RWPE1 (cell line): ENCODE measurements at regions not wholly inside any gene's neighbourhood (a gene's known extent, or its start where the extent isn't known, plus 50 kb on each side); places are given as distances from the start of the nearest gene placed in this dataset.
"Not testable (repeated sequence)": the region's sequence is repeated elsewhere in the genome, so short reads cannot be mapped to it uniquely, and the experiment has no call there.

Source experiments
- CTCF ChIA-PET: fragments of 350-600 bp; sonication (Branson Sonifier 250); formaldehyde crosslinking; extraction: SDS; loops from one replicate; lab custom pipeline; 2021; lab: Yijun Ruan, JAX
- POLR2A ChIA-PET: fragments of 400-600 bp; formaldehyde crosslinking; extraction: SDS; loops from one replicate; lab custom pipeline; 2020; ENCODE audit warnings: antibody characterized with exemption; ENCODE audit not compliant: low non-redundant PET; lab: Yijun Ruan, JAX
- DNase-seq: peaks from one replicate; pipeline ENCODE4 v3.0.0; 2012; ENCODE audit warnings: low spot score
- H3K27ac ChIP-seq: fragments of 450-650 bp; 2 replicates; pipeline ENCODE4 v1.5.1; 2017
- CTCF ChIP-seq: fragments of 450-650 bp; conservative IDR thresholded peaks from 2 replicates; pipeline ENCODE4 v1.5.1; 2017; ENCODE audit warnings: low read depth, mild to moderate bottlenecking

- TF ChIP-seq CTCF: no peak
- DNase-seq: no peak
- ChIA-PET CTCF (interaction anchor here (0.7 to 1.9 kb wide), 3 partner anchors 172 to 337 kb away, joined by 3 to 11 read pairs (median 5); no protein-coding TSS in a partner anchor), POLR2A (interaction anchor here (0.6 kb wide), 1 partner anchor 31 kb away, joined by 4 read pairs; no protein-coding TSS in a partner anchor)
- H3K27ac ChIP-seq: peak overlapping the region; percentile 26
Measured at GRCh38 chr20:50453533-50454244, 56.5 kb upstream of the PTPN1 start.

DNA sequence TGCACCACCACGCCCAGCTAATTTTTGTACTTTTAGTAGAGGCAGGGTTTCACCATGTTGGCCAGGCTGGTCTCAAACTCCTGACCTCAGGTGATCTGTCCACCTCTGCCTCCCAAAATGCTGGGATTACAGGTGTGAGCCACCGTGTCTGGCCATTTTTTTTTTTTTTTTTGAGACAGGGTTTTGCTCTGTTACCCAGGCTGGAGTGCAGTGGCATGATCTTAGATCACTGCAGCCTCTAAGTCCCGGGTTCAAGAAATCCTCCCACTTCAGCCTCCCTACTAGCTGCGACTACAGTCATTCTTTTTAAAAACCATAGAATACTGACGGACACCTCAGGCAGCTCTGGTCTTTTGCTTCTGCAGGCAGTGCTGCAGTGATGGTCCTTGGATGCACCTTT lies 54.9 kb upstream of the PTPN1 start:
- peak overlapping the region; percentile 81 for H3K27ac ChIP-seq
- ChIA-PET POLR2A (interaction anchor here (0.8 kb wide), 1 partner anchor 289 kb away, joined by 3 read pairs; no protein-coding TSS in a partner anchor), CTCF (interaction anchor here (0.6 kb wide), 3 partner anchors 12 to 180 kb away, joined by 3 to 4 read pairs (median 3); no protein-coding TSS in a partner anchor)
- DNase-seq: not testable (repeated sequence)

- POLR2A ChIA-PET: interaction anchor here (0.8 kb wide), 1 partner anchor 289 kb away, joined by 3 read pairs; no protein-coding TSS in a partner anchor
- CTCF ChIA-PET: interaction anchor here (0.6 to 1.1 kb wide), 3 partner anchors 36 to 180 kb away, joined by 3 to 4 read pairs (median 4); no protein-coding TSS in a partner anchor
- H3K27ac ChIP-seq: peak overlapping the region; percentile 81
- DNase-seq: no peak
- TF ChIP-seq CTCF: no peak
Measured at GRCh38 chr20:50455656-50456451, 54.3 kb upstream of the PTPN1 start.

- TF ChIP-seq CTCF: no peak; the same call in 1 of the 2 replicates
- ChIA-PET CTCF (interaction anchor here (0.6 to 1.1 kb wide), 2 partner anchors 35 to 77 kb away, joined by 3 to 4 read pairs; no protein-coding TSS in a partner anchor), POLR2A (interaction anchor here (0.8 kb wide), 1 partner anchor 288 kb away, joined by 3 read pairs; no protein-coding TSS in a partner anchor)
- peak overlapping the region; percentile 81 for H3K27ac ChIP-seq
- no peak for DNase-seq
Measured at GRCh38 chr20:50456452-50457324, 53.5 kb upstream of the PTPN1 start.

DNA sequence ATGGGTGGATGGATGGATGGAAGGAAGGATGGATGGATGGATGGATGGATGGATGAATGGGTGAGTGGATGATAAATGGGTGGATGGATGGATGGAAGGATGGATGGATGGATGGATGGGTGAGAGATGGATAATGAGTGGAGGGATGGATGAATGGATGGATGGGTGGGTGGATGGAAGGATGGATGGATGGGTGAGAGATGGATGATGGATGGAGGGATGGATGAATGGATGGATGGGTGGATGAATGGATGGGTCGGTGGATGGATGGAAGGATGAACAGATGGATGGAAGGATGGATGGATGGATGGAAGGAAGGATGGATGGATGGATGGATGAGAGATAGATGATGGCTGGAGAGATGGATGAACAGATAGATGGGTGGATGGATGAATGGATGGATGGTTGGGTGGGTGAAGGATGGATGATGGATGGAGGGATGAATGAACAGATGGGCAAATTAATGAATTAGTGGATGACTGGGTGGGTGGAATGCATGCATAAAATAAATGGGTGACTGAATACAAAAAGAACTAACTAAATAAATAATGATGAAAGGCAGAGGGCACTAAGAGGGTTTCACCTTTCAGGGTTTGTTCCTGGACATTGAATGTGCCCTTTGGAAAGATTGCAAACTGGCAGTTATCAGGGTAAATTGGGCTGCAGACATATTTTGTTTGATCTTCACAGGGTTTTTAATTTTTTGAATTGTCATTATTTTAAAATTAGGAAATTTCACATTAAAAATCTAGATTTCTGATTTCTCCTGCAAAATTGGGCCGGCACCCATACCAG lies 50.9 kb upstream of the PTPN1 start:
- H3K27ac ChIP-seq: peak overlapping the region; percentile 63
- POLR2A ChIA-PET: no interaction called here
- CTCF ChIA-PET: interaction anchor here (0.9 to 1.3 kb wide), 4 partner anchors 29 to 273 kb away, joined by 3 to 8 read pairs (median 3); no protein-coding TSS in a partner anchor

More for the DNA sequence above, 50.9 kb upstream of the PTPN1 start:
- no peak for DNase-seq
- TF ChIP-seq CTCF: no peak
